ENCODE measurements at regions not wholly inside any gene's neighbourhood (a gene's known extent, or its start where the extent isn't known, plus 50 kb on each side); places are given as distances from the start of the nearest gene placed in this dataset.

DNA sequence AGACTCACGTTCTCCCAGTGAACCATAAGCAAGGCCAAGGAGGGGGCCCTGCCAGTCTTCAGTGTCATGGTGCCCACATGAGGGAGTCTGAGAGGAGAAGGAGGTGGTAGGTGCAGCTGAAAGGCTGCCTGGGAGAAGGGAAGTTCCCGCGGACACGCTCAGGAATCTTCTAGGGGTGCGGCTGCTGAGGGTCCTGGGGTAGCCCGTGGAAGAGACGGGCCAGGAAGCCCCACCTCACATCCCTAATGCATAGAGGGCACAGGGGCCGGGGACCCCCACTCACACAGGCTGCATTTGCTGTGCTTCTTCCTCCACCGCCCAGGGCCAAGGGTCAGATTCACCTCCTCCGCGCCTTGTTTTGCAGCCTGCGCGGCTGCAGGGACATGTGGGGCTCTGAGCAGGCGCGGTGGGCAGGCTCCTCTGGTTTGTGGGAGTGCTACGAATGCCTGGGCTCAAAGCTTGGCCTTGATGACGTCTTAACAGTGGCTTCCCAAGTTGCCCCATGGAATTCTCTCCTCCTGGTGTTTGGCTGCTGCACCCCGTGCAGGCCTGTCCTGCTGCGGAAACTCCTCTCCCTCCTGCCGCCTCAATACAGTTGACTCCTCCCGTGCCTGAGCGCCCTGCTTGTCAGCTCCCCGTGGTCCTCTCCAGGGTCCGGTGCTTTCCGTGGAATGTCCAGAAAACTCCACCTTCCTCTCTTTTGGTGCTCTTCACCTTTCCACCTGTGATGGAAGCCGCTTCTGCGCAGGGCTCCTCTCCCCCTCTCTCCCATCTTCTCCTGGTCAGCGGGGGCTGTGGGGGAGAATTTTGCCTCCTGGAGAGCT, 95.7 kb downstream of the VAPA start:
- intact Hi-C loops (cut with DNase I), result no loop called here
- TF ChIP-seq, protein P1, sequence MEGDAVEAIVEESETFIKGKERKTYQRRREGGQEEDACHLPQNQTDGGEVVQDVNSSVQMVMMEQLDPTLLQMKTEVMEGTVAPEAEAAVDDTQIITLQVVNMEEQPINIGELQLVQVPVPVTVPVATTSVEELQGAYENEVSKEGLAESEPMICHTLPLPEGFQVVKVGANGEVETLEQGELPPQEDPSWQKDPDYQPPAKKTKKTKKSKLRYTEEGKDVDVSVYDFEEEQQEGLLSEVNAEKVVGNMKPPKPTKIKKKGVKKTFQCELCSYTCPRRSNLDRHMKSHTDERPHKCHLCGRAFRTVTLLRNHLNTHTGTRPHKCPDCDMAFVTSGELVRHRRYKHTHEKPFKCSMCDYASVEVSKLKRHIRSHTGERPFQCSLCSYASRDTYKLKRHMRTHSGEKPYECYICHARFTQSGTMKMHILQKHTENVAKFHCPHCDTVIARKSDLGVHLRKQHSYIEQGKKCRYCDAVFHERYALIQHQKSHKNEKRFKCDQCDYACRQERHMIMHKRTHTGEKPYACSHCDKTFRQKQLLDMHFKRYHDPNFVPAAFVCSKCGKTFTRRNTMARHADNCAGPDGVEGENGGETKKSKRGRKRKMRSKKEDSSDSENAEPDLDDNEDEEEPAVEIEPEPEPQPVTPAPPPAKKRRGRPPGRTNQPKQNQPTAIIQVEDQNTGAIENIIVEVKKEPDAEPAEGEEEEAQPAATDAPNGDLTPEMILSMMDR (IDR thresholded peaks at IDR 0.05), result no peak
- no peaks in the 10 kb centered on the region for H3K27me3 ChIP-seq
- H3K27ac ChIP-seq, result no peak overlapping the region
- peaks cover 23% of the 10 kb centered on the region for H3K4me1 ChIP-seq
- no peaks in the 10 kb centered on the region for H3K9me3 ChIP-seq
- no peak for DNase-seq
- no peak for ATAC-seq
- H3K4me3 ChIP-seq, result no peak overlapping the region
- H3K36me3 ChIP-seq, result no peaks in the 10 kb centered on the region

DNA sequence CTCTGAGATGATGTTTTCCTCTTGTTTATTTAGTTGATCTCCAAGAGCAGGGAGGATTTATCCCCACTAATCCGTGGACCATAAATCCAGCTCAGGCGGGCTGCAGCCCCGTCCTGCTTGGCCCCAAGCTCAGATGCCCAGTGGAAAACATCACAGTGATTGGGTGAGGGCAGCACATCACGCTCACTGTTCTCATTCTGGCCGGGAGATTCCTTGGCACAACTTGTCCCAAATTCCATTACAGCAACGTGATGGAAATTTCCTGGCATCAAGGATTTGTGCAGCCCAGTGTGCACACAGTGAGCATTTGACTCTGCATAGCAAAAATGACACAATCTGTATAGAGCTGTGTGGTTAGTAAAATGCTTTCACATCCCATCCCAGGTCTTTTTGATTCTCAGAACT, 96.8 kb downstream of the VAPA start:
- H3K4me1 ChIP-seq, result peaks cover 30% of the 10 kb centered on the region
- ATAC-seq, result peak; percentile 80
- H3K36me3 ChIP-seq, result no peaks in the 10 kb centered on the region
- DNase-seq, result no peak
- intact Hi-C loops (cut with DNase I), result no loop called here
- TF ChIP-seq, protein P1 (IDR thresholded peaks at IDR 0.05), result no peak
- H3K4me3 ChIP-seq, result no peak overlapping the region
- H3K27ac ChIP-seq, result peak overlapping the region; percentile 61
- no peaks in the 10 kb centered on the region for H3K9me3 ChIP-seq
- H3K27me3 ChIP-seq, result no peaks in the 10 kb centered on the region

DNA sequence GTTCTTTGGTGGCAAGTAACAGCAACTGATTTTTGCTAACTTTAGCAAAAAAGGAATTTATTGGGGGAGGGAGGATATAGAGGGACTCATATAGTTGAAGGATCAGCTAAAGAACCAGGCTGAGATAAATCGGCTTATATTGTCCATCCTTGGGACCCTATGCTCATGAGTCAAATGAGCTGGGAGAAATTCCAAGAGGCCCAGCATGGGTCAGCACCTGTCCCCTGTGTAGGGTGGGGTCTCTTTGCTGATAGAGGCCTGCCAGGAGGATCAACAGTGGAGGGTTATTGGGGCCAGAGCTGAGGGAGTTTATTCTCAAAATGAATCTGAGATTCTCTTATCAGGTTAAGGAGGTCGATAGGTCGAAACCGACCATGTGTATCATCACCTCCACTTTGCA, 97.2 kb downstream of the VAPA start:
- Histone ChIP-seq H3K9me3 (no peaks in the 10 kb centered on the region), H3K4me3 (no peak overlapping the region), H3K36me3 (no peaks in the 10 kb centered on the region), H3K4me1 (peaks cover 35% of the 10 kb centered on the region), H3K27me3 (no peaks in the 10 kb centered on the region), H3K27ac (peak overlapping the region; percentile 61)
- intact Hi-C loops (cut with DNase I), result no loop called here
- TF ChIP-seq, protein P1 (IDR thresholded peaks at IDR 0.05), result no peak
- ATAC-seq (no peak), DNase-seq (no peak)

DNA sequence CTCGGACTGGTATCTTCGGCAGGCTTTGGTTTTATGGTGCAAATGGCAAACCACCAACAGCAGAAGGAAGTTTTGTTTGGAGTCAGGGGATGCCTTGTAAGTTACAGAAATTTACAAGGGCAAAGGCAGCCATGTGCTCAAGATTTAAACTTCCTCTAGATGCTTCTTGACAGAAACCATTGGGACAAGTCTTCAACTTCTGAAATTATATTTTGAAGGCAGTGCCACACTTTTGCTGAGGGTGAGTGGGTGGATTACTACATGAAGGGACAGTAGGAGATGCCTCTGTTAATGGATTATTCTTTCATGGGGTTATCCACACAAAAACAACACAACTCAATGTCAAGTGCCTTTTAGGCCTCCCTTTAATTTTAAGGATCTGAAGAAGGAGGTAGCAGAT, 97.9 kb downstream of the VAPA start:
- intact Hi-C loops (cut with DNase I), result no loop called here
- Histone ChIP-seq H3K4me3 (no peak overlapping the region), H3K27me3 (no peaks in the 10 kb centered on the region), H3K4me1 (peaks cover 35% of the 10 kb centered on the region), H3K27ac (no peak overlapping the region), H3K36me3 (no peaks in the 10 kb centered on the region), H3K9me3 (no peaks in the 10 kb centered on the region)
- TF ChIP-seq, protein P1 (IDR thresholded peaks at IDR 0.05), result no peak
- DNase-seq (no peak), ATAC-seq (no peak)

DNA sequence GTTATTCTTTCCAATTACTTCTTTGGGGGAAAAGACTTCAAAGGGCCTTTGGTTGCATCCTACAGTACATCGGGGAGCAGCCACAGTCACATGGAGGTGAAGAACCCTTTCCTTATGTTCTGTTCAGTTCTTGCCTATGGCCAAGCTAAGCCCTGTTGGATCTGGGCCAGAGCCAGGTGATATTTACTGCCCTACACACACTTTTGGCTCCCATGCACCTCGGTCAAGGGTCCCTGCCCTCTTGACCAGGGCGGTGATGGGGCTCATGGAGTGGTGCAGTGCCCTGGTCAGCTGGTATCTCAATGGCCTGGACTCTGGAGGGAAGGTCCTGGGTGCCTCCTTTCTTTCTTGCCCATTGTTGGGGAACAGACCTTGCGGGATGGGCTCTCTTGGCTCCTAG, 98.7 kb downstream of the VAPA start:
- TF ChIP-seq, protein P1 (IDR thresholded peaks at IDR 0.05), result no peak
- no peaks in the 10 kb centered on the region for H3K9me3 ChIP-seq
- DNase-seq, result no peak
- H3K27me3 ChIP-seq, result no peaks in the 10 kb centered on the region
- no peak overlapping the region for H3K27ac ChIP-seq
- H3K4me1 ChIP-seq, result peaks cover 37% of the 10 kb centered on the region
- H3K36me3 ChIP-seq, result no peaks in the 10 kb centered on the region
- ATAC-seq, result no peak
- intact Hi-C loops (cut with DNase I), result no loop called here
- H3K4me3 ChIP-seq, result no peak overlapping the region
